IMR-90 (cell line): ENCODE measurements at regions not wholly inside any gene's neighbourhood (a gene's known extent, or its start where the extent isn't known, plus 50 kb on each side); places are given as distances from the start of the nearest gene placed in this dataset.
"Not testable (repeated sequence)": the region's sequence is repeated elsewhere in the genome, so short reads cannot be mapped to it uniquely, and the experiment has no call there.

Experiments used
- ATAC-seq: fragments of 200-7000 bp; cut with Tn5 transposase; 2 replicates; pipeline ENCODE4 v1.9.1; 2020; ENCODE audit warnings: low read depth, mild to moderate bottlenecking, moderate library complexity
- BruUV-seq: library from RNA; stranded (reverse); fragments of 400-500 nt; replicated peaks from 2 replicates; lab custom pipeline; 2021; lab: Mats Ljungman, UMichigan
- CTCF ChIA-PET: fragments of 300-600 bp; formaldehyde crosslinking; extraction: SDS; loops from one replicate; lab custom pipeline; 2021; ENCODE audit warnings: antibody characterized with exemption; lab: Yijun Ruan, JAX
- POLR2A ChIA-PET: fragments of 300-600 bp; sonication (Branson Sonifier 250); formaldehyde crosslinking; loops from one replicate; lab custom pipeline; 2022; ENCODE audit warnings: antibody characterized with exemption; ENCODE audit not compliant: unreplicated experiment; lab: Charles Lee
- DNase-seq: peaks from one replicate; pipeline ENCODE4 v3.0.0; 2013
- H2AFZ ChIP-seq: replicated peaks from 2 replicates; pipeline ENCODE3; 2013; ENCODE audit warnings: low read length, mild to moderate bottlenecking; ENCODE audit not compliant: poor library complexity
- H2AK5ac ChIP-seq: 2 replicates; pipeline ENCODE4 v1.6.1; 2013; ENCODE audit warnings: low read depth, low read length, inconsistent platforms
- H2AK9ac ChIP-seq: replicated peaks from 2 replicates; pipeline ENCODE3; 2013; ENCODE audit warnings: mild to moderate bottlenecking, low read depth, low read length, moderate library complexity; ENCODE audit not compliant: poor library complexity
- H2BK120ac ChIP-seq: 2 replicates; pipeline ENCODE4 v1.6.1; 2013; ENCODE audit warnings: low read depth, low read length, inconsistent platforms
- H2BK15ac ChIP-seq: 3 replicates; pipeline ENCODE4 v1.6.1; 2013; ENCODE audit warnings: low read depth, low read length, inconsistent platforms
- H2BK20ac ChIP-seq: 2 replicates; pipeline ENCODE4 v1.6.1; 2013; ENCODE audit warnings: low read depth, mild to moderate bottlenecking, inconsistent platforms, low read length, moderate library complexity
- H2BK5ac ChIP-seq: 2 replicates; pipeline ENCODE4 v1.6.1; 2013; ENCODE audit warnings: mild to moderate bottlenecking, low read depth, low read length, inconsistent platforms; ENCODE audit not compliant: poor library complexity, severe bottlenecking
- H3K14ac ChIP-seq: replicated peaks from 2 replicates; pipeline ENCODE4 v1.6.1; 2013; ENCODE audit warnings: low read depth, low read length, inconsistent platforms
- H3K18ac ChIP-seq: 2 replicates; pipeline ENCODE4 v1.6.1; 2013; ENCODE audit warnings: low read depth, low read length, control low read depth
- H3K23ac ChIP-seq: 2 replicates; pipeline ENCODE4 v1.6.1; 2013; ENCODE audit warnings: low read depth, low read length, inconsistent platforms
- H3K27ac ChIP-seq: 2 replicates; pipeline ENCODE4 v1.5.1; 2013; ENCODE audit warnings: mild to moderate bottlenecking, control low read depth, low read length; ENCODE audit not compliant: insufficient read depth
- H3K27me3 ChIP-seq: 2 replicates; pipeline ENCODE4 v1.6.1; 2013; ENCODE audit warnings: low read length; ENCODE audit not compliant: control insufficient read depth, insufficient read depth
- H3K36me3 ChIP-seq: 2 replicates; pipeline ENCODE4 v1.6.1; 2013; ENCODE audit warnings: low read length, mixed read lengths; ENCODE audit not compliant: control insufficient read depth, insufficient read depth
- H3K4ac ChIP-seq: 2 replicates; pipeline ENCODE4 v1.6.1; 2013; ENCODE audit warnings: low read depth, low read length, inconsistent platforms
- H3K4me1 ChIP-seq: 2 replicates; pipeline ENCODE4 v1.6.1; 2013; ENCODE audit warnings: low read length, mixed read lengths; ENCODE audit not compliant: control insufficient read depth, insufficient read depth
- H3K4me2 ChIP-seq: 2 replicates; pipeline ENCODE4 v1.6.1; 2013; ENCODE audit warnings: low read depth, mild to moderate bottlenecking, control low read depth, low read length, moderate library complexity
- H3K4me3 ChIP-seq: 2 replicates; pipeline ENCODE4 v1.5.1; 2013; ENCODE audit warnings: low read depth, mild to moderate bottlenecking, control low read depth, low read length, moderate library complexity; ENCODE audit not compliant: insufficient read depth
- H3K56ac ChIP-seq: 2 replicates; pipeline ENCODE4 v1.6.1; 2013; ENCODE audit warnings: low read length, inconsistent platforms; ENCODE audit not compliant: insufficient read depth; ENCODE audit errors: extremely low read depth
- H3K79me1 ChIP-seq, 2 experiments: 2 replicates each; pipeline ENCODE4 v1.6.1; 2013; ENCODE audit warnings: low read length in 2 of 2, inconsistent platforms in 1 of 2, low read depth in 1 of 2
- H3K9ac ChIP-seq: 2 replicates; pipeline ENCODE4 v1.6.1; 2013; ENCODE audit warnings: low read depth, low read length, control low read depth
- H3K9me1 ChIP-seq: 2 replicates; pipeline ENCODE4 v1.6.1; 2013; ENCODE audit warnings: low read length, inconsistent platforms; ENCODE audit not compliant: insufficient read depth
- H3K9me3 ChIP-seq: 2 replicates; pipeline ENCODE4 v1.6.1; 2013; ENCODE audit warnings: low read length; ENCODE audit not compliant: control insufficient read depth, insufficient read depth
- H4K20me1 ChIP-seq: 2 replicates; pipeline ENCODE4 v1.6.1; 2013; ENCODE audit warnings: low read length, inconsistent platforms; ENCODE audit not compliant: insufficient read depth
- H4K5ac ChIP-seq: 2 replicates; pipeline ENCODE4 v1.6.1; 2013; ENCODE audit warnings: mild to moderate bottlenecking, low read depth, low read length, control low read depth
- H4K8ac ChIP-seq, 2 experiments: 2 replicates each; pipeline ENCODE4 v1.6.1; 2013; ENCODE audit warnings: low read depth in 2 of 2, low read length in 2 of 2, control low read depth in 1 of 2, inconsistent platforms in 1 of 2
- H4K91ac ChIP-seq: 2 replicates; pipeline ENCODE4 v1.6.1; 2013; ENCODE audit warnings: low read depth, low read length, inconsistent platforms; ENCODE audit not compliant: insufficient read depth
- WGBS, 2 experiments: methylation state at CpG; one replicate each; pipeline versions ENCODE4 v1.1.5 to v1.1.7; 2013; ENCODE audit warnings: missing lambda C conversion rate in 2 of 2; ENCODE audit not compliant: insufficient read length in 1 of 2; ENCODE audit errors: extremely low coverage in 2 of 2; 5-methylcytosine and 5-hydroxymethylcytosine counted together
- dilution Hi-C: fragments of 300-500 bp; cut with HindIII; formaldehyde crosslinking; loops from one replicate; pipeline ENCODE4 v1.14.3; 2018; ENCODE audit warnings: low sequenced_read_pairs; ENCODE audit not compliant: unreplicated experiment
- in situ Hi-C: fragments of 300-500 bp; cut with MboI; formaldehyde crosslinking; loops from 3 replicates; pipeline ENCODE4 v1.14.3; 2019; ENCODE audit warnings: low sequenced_read_pairs, inconsistent platforms, mixed read lengths
- intact Hi-C: fragments of 100-400 bp; cut with micrococcal nuclease; formaldehyde crosslinking; loops from 2 replicates; pipeline ENCODE4 v1.10.0; 2022

DNA sequence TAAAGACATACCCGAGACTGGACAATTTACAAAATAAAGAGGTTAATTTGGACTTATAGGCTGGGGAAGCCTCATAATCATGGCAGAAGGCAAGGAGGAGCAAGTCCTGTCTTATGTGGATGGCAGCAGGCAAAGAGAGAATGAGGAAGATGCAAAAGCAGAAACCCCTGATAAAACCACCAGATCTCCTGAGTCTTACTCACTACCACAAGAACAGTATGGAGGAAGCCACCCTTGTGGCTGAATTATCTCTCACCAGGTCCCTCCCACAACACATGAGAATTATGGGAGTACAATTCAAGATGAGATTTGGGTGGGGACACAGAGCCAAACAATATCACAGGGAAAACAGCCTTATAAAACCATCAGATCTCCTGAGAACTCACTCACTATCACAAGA is 61.6 kb upstream of the DCLK2 start:
- WGBS, 2 experiments, result no CpG with 5 or more reads among the region's 1 CpG
- dilution Hi-C loops, H2AK5ac ChIP-seq, ATAC-seq, H3K27me3 ChIP-seq, H3K79me1 ChIP-seq, CTCF ChIA-PET, DNase-seq, H3K4ac ChIP-seq, H2BK15ac ChIP-seq, H3K56ac ChIP-seq, H2AK9ac ChIP-seq, H4K5ac ChIP-seq, H3K9ac ChIP-seq, H3K4me1 ChIP-seq, H2BK5ac ChIP-seq, POLR2A ChIA-PET, H3K36me3 ChIP-seq, BruUV-seq, H3K18ac ChIP-seq, intact Hi-C loops, H4K91ac ChIP-seq, H3K4me3 ChIP-seq, H3K9me1 ChIP-seq, H3K23ac ChIP-seq, H3K9me3 ChIP-seq, H2BK120ac ChIP-seq, H4K8ac ChIP-seq, H4K20me1 ChIP-seq, H3K14ac ChIP-seq, H3K4me2 ChIP-seq, H2BK20ac ChIP-seq, H2AFZ ChIP-seq, H3K27ac ChIP-seq: not testable (repeated sequence)
- in situ Hi-C loops, result loop anchor here (10.0 kb wide), 2 partner anchors 198 to 228 kb away; no protein-coding TSS in a partner anchor
